ENCODE measurements at regions not wholly inside any gene's neighbourhood (a gene's known extent, or its start where the extent isn't known, plus 50 kb on each side); places are given as distances from the start of the nearest gene placed in this dataset.

- TF ChIP-seq CTCF (conservative IDR thresholded peaks at IDR 0.05 in 1 of 2, IDR thresholded peaks at IDR 0.05 in 1 of 2; ENCODE audit: extremely low read depth in 1 of 2, insufficient read depth in 1 of 2, low read depth in 1 of 2, low read length in 2 of 2) (no peak), EZH2 (IDR thresholded peaks at IDR 0.05; ENCODE audit: borderline replicate concordance, low read length) (no peak)
Observed at GRCh38 chr10:8722835-8723234, 668.3 kb downstream of the GATA3 start.

All from mammary epithelial cell (primary cell).